Left ventricle myocardium superior (tissue), 1 donor: ENCODE measurements at regions not wholly inside any gene's neighbourhood (a gene's known extent, or its start where the extent isn't known, plus 50 kb on each side); places are given as distances from the start of the nearest gene placed in this dataset.

ENCODE experiments used
- ATAC-seq: fragments of 200-7000 bp; cut with Tn5 transposase; one replicate; pipeline ENCODE4 v1.9.1; 2020; ENCODE audit warnings: mild to moderate bottlenecking, moderate library complexity
- DNase-seq: peaks from one replicate; pipeline ENCODE4 v3.0.0-alpha.2; 2020
- intact Hi-C: fragments of 100-400 bp; cut with micrococcal nuclease; formaldehyde crosslinking; loops from one replicate; pipeline ENCODE4 v1.11.0; 2022
- donor health status: DM: no; HTN: yes; CAD: no; lungs with severe emphysema.

DNA sequence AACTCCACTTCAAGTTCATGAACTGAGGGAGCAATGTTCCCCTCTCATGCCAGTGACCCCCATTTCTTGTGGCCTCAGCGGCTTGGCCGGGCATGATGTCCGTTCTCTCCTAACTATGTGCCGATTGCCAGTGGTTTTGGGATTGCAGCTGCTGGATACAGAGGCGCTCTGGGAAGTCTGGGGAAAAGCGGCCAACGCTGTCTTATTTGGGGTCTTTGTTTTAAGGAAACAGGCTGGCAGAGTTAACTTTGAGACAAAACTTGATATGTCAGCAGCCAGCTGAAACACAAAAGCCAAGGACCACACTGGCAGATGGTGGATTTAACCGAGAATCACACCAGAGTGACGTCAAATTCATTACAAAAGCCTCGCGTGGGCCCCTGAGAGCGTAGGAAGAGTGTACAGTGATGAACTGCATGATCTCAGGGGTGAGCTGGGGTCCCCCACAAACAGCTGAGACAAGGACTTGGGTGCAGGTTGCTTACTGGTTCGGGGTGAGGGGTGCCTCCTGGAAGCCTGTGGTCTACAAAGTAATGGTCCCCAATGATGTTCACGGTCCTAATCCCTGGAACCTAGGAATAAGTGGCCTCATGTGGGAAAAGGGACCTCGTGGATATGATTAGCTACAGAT is 180.4 kb downstream of the IRF8 start:
- DNase-seq (no peak), ATAC-seq (no peak)
- intact Hi-C loops = no loop called here

DNA sequence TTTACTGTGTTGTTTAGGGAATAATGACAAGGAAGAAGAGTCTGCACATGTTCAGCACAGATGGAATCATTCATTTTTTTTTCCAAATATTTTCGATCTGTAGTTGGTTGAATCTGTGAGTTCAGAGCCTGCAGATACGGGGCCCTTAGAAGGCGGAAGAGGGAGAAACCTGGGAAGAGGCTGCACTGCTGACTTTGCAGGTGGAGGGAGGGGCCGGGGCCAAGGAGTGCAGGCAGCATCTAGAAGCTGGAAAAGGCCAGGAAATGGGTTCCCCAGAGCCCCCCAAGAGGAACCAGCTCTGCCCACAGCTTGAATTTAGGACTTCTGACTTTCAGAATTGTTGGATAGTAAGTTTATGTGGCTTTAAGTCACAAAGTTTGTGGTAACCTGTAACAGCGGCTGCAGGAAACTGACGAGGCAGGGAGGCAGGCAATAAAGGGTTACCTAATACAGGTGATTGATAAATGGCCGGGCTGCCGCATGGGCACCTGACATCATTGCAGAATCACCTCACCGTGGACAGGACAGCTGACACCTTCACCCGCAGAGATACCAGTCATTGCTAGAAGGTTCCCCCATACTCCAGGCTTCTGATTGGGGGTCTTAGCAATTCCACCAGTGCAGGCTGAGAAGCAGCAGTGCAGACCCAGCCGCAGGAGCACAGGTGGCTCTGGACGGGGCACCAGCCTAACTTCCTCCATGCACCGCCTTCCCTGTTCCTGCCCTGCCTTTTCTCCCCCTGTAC is 181.3 kb downstream of the IRF8 start:
- no peak for DNase-seq

DNA sequence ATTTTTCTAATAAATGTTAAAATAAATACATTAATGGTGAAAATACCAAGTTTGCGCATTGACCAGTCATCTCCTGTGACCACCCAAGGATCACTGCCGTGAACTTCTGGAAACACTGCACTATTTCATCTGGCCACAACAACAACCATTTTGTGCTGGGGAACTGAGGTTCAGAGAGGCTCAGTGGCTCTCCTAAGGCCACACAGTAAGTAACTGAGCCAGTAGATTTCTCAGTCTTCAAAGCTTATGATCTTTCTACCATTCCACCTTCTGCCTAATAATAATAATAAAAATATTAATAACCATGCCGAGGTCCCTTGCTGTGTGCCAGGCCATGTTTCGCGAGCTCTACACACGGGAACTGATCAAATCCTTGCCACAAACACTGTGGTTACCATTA is 182.0 kb downstream of the IRF8 start:
- DNase-seq (no peak), ATAC-seq (no peak)
- intact Hi-C loops = no loop called here

More for the DNA sequence above, 181.3 kb downstream of the IRF8 start:
- ATAC-seq = no peak
- intact Hi-C loops = no loop called here

DNA sequence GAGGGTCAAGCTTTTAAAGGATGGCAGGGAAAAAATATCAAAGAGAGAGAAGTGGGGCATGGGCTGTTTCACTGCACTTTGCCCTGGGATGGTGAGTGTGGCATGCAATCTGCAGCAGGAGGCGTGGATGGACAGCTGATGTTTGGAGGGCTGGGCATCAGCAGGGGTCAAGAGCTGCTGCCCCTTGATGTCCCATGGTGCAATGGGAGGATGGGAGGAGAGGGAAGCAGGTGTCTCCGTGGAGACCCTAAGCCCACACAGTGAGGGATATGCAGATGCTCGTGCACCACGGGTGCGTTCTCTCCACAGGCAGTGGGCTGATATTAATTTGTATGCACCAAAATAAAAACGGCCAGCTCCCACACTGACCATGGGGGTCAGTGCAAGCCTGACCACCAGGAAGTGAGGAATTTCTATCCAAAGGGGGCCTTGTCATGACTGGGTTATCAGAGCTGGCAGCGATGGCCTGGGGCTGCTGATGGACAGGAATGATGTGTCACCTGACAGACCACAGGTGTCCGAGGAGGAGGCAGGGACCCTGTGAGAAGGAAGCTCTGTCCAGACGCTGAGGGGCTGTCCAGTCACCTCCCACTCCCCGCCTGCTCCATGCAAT is 183.6 kb downstream of the IRF8 start:
- ATAC-seq (no peak), DNase-seq (no peak)
- intact Hi-C loops = no loop called here

DNA sequence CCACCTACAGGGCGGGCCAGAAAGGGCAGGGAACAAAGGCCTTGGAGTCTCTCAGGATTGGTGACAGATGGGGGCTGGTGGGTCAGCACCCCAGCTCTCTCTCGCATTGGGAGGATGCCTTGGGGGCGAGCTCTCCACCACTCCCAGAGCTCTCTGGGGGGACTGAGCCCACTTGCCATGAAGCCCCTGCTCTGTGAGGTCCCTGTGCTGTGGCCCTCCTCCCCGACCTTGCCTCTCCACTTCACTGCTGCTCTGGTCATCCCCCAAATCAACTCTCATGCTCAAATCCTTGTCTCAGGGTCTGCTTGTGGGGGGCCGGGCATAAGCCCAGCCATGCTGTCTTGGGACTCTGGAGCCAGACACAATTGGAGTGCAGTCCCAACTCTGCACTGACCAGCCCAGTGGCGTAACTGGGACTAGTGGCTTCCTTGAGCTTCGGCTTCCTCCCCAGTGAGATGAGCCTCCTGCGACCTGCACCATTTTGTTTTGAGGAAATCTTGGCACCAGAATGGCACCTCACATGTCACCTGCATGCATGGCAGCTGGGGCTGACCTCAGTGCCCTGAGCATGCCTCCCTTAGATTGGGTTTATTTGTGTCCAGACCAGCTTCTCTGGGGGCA is 184.5 kb downstream of the IRF8 start:
- DNase-seq = no peak
- intact Hi-C loops = no loop called here

DNA sequence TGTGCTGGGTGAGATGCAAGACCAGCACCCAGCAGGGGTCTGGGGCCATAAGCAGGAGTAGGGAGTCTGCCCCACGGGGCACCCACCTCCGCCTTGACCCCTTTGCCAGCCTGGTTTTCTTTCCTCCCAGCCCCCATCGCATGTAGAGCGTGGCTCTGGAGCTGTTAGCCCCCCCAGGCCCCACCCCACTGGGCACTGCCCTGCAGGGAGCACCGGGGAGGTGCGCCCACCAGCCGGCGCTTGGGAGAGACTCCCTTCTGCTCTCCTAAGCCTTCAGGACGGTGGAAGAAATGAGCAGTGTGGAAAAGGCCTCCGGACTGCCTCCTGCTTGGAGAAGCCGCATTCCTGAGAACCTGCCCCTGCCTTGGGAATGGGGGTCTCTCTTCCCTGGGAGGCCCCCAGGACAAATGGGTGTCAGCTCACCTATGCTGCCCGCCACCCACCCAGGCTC is 186.2 kb downstream of the IRF8 start:
- DNase-seq (no peak), ATAC-seq (no peak)
- intact Hi-C loops = no loop called here

More for the DNA sequence above, 184.5 kb downstream of the IRF8 start:
- ATAC-seq = no peak

DNA sequence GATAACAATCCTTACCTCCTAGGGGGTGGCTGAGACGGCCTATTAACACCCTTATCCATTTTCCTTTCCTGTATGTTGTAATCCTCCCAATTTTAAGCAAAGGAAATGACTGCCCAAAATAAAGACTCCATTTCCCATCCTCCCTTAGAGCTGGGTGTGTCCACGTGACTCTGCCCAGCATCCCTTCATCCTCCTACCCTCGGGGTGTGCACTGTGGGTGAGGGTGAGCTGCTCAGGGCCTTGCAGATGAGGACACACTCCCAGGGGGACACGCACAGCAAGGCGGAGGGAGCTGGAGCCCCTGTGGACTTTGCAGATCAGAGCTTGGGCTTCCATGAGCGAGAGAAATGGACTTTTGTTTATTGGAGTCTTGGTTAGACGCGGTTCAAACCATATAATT is 186.8 kb downstream of the IRF8 start:
- DNase-seq = no peak
- ATAC-seq = no peak
- intact Hi-C loops = no loop called here

DNA sequence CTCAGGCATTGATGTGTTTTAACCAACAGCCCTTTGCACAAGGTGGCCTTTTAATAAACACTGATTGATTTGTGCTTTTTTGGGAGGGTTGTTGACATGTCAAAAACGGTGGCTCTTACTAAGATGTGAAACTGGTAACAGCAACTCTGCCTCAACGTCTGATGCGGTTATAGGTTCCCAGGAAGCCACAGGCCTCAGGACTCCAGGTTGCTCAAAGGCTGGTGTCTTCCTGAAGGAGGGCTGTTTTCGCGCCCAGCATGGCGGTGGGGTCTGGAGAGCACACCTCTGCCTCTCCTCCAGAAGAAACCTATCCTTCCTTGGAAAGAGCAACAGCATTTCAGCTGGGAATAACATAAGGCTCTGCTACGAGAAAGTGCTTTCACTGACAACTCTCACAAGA is 187.5 kb downstream of the IRF8 start:
- ATAC-seq (no peak), DNase-seq (no peak)
- intact Hi-C loops = no loop called here

DNA sequence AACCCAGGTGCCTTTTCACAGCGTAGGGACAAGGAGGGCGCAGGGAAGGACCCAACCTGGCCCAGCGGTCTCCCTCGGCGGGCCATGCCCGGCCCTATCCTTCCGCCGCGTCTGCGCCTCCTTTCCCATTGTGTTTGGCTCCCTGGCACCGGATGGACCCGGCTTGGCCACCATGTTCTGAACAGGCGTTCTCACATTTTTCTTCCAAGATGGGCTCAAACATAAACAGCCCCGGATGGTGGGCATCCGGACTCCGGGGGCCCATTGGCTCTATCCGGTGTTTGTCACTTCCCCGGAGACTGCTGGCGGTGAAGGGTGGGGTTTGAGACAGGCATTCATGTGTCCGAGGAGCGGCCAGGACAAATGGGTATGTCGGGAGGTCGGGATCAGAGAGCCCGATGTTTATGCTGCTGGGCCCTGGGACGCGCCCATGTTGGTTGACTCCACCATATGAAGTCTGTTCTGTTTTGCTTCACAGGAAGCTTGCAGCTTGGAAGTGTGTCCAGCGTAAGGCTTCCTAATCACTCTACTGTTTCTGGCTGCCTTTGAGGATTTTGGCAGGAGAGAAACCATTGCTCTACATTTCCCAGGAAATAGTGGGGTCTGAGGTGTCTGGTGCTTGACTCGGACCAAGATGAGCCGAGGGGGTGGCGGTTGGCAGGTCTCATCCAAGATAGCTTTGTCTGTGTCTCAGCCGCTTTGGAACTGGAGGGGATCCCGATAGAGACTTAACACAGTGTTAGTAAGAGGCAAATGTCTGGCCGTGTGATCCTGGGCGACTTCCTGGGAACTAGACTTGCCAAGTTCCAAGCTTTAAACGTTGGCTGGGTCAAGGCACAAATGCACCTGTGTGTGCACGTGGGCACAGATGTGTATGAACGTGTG is 188.3 kb downstream of the IRF8 start:
- intact Hi-C loops = no loop called here
- ATAC-seq (no peak), DNase-seq (no peak)

DNA sequence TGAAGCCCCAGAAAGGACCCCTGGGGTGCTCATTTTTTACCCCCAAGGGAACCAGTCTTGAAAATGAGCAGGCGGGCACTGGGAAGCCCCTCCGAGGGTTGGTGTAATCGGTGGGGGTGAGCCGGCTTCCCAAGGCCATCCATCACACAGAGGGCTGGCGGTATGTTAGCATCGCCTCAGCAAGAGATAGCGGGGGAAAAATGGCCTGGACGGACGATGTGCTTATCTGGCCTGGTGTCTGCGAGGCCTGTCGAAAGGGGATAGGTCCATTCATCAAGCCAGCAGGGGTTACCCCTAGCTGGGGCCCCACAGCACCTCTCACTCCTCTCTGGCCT is 188.9 kb downstream of the IRF8 start:
- DNase-seq (no peak), ATAC-seq (no peak)
- intact Hi-C loops = no loop called here

DNA sequence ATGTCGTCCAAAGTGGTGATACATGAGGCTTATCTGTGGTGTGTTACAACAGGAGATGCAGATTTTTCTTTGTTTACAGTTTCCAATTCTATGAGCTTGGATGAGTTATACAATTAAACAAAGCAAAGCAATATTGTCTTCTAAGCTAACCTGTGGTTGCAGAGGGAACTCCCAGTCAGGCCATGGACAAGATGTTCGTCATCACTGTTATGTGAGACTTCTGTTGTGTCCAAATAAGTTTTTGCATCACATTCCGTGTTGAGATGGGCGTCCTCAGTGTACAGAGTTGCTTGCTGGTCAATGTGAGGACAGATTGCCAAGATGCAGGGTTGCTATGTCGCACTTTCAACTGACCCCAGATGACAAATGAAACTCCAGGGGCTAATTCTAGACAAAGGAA is 189.3 kb downstream of the IRF8 start:
- no peak for ATAC-seq
- intact Hi-C loops = no loop called here
- DNase-seq = no peak

DNA sequence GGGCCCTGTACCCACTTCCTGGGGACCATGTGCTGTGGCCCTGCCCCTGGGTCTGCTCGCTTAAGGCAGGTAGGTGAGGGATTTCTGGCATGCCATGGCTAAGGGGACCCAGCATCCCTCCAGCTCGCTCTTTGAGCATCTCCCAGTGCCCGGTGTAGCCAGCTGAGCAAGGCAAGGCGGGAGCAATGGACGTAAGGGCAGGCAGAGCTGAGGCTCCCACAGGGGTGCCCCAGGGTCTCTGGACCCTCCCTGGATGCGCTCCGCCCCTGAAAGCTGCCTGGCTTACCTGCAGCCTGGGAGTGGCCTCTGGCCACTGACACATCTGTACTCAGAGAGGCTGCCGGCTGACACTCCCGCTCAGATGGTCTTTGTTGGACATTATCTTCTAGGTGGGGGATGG is 189.9 kb downstream of the IRF8 start:
- intact Hi-C loops = no loop called here

DNA sequence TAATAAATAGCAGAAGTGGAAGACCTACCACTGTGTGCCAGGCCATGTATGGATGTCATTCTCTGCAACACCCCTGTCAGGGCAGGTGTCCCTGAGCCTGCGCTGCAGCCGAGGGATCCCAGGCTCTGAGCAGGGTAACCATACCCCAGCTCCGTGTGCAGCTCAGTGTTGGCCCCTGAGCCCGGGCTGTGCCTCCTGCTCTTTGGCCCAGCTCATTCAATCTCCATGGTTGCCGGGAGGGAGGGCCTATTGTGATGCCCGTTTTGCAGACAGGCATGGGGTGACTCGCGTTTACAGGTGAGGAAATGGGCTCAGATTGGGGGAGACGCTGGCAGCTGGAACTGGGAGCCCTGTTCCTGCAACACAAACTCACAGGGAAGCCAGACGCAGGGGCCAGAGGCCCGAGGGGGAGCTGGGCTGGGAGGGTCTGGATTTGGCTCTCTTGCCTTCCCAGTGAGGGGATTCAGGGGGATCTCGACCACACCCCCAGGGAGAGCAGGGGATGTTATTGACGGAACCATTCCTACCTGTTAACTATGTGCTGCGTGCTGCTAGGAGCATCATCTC is 190.5 kb downstream of the IRF8 start:
- ATAC-seq (no peak), DNase-seq (no peak)
- intact Hi-C loops = no loop called here

More for the DNA sequence above, 189.9 kb downstream of the IRF8 start:
- ATAC-seq (no peak), DNase-seq (no peak)

DNA sequence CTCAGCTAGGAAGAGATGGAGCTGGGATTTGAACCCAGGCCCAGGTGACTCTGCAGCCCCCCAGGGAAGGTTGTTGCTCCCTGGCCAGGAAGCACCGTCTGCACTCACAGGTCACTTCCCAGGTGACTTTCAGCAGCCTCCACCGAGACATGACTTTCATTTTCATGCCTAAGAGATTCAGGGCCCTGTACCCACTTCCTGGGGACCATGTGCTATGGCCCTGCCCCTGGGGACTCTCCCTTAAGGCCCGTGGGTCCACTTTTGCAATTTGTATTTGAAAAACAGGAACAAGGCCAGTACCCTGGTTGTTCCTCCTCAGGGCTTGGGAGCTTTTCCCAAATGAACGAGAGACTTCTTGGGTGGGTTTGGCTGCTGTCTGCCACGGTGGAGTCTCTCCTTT is 191.0 kb downstream of the IRF8 start:
- ATAC-seq = no peak

DNA sequence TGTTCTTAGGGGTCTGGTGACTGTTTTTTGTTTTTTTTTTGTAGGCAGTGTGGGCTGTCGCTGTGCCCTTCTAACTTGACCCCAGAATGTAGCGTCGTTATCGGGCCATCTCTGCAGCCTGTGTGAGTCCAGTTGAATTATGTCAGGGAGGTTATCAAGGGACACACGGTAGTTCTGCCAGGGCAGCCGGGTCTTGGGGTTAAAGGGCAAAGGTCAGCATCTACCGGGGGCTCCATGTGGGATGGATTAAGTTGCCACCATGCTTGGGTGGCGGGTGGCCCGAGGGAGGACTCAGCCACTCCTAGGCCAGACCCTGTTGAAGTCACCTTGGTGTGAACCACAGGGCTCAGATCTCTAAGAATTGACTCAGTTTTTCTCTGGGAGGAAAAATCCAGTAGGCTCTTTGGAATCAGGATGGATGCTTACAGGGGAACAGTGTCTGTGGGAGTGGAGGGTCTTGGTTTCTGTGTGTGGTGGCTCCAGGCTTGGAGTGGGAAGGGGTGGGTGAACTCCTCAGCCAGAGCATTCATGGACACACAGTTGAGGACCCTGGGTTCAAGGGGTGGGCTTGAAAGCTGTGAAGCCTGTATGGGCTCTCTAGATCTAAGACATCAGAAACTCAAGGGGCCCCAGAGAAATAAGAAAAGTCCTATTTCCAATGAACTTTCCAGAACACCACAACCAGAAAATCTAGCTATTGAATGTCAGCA is 191.7 kb downstream of the IRF8 start:
- intact Hi-C loops = no loop called here
- DNase-seq (no peak), ATAC-seq (no peak)

More for the DNA sequence above, 191.0 kb downstream of the IRF8 start:
- DNase-seq = no peak
- intact Hi-C loops = no loop called here

DNA sequence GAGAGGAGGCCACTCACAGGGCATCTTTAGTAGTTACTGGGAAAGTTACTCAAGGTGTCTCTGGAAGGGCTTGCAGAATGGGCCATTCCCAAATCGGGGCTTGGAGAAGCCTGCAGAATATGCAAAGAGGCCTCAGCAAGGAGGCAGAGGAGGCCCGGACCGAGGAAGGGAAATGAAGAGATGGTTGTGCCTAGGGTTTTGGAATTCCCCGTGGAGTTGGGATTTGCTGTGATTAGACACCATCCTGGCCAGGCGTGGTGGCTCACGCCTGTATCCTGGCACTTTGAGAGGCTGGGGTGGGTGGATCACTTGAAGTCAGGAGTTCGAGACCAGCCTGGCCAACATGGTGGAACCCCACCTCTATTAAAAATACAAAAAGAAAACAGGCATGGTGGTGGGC is 193.0 kb downstream of the IRF8 start:
- no peak for DNase-seq

DNA sequence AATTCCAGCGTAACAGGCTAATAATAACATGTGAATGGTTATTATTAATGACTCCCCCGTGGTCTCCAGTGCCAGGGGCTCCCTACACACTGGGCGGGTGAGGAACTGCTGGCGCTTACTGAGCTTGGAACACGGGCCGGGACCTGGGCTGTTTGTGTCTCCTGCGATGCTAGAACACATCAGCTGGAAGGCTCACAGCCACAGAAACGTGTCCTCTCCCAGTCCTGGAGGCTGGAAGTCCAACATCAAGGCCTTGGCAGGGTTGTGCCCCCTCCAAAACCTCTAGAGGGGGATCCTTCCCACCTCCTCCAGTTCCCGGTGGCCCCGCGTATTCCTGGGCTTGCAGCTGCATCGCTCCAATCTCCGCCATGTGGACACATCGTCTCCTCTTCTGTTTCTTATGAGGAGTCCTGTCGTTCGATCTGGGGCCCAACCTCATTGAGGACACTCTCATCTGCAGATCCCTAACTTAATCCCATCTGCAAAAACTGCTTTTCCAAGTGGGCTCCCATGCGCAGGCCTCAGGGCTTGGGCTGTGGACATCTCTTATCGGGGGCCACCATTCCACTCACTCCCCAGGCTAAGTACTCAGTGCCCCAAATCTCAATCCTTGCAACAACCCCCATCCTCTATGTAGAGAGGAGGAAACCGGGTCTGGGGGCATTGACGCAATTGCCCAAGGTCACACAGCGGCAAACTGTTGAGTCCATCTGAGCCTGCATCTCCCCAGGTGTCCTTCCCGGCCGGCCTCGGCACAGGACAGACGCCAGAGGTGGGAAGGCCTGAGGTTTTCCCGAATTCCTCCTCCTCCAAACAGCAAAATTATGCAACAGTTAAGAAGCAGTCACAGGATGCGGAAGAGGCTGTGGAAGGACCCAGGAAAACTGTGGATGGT is 193.9 kb downstream of the IRF8 start:
- DNase-seq = no peak
- intact Hi-C loops = no loop called here

More for the DNA sequence above, 193.0 kb downstream of the IRF8 start:
- ATAC-seq = no peak
- intact Hi-C loops = no loop called here

More for the DNA sequence above, 193.9 kb downstream of the IRF8 start:
- no peak for ATAC-seq
